ENCODE measurements at regions not wholly inside any gene's neighbourhood (a gene's known extent, or its start where the extent isn't known, plus 50 kb on each side); places are given as distances from the start of the nearest gene placed in this dataset.
"Not testable (repeated sequence)": the region's sequence is repeated elsewhere in the genome, so short reads cannot be mapped to it uniquely, and the experiment has no call there.

DNA sequence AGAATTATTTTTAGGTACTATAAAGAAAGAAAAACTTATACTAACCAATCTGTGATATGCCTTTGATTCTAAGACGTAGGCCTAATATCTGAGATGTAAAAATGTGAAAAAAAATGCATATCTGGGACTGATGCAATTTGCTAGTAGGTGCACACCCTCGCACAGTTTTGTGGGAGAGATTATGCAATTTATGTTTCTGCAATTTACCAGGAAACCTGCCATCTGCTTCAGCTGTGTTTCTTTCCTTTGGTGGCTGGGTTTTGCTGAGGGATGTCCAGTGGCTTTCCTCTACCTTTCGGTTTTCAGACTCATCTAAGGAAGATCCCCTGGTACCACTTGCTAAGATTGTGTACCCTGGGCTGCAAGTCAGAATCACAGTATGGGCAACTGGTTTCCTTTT lies 186.9 kb downstream of the ZFP64 start:
- FAIRE-seq = no peak

DNA sequence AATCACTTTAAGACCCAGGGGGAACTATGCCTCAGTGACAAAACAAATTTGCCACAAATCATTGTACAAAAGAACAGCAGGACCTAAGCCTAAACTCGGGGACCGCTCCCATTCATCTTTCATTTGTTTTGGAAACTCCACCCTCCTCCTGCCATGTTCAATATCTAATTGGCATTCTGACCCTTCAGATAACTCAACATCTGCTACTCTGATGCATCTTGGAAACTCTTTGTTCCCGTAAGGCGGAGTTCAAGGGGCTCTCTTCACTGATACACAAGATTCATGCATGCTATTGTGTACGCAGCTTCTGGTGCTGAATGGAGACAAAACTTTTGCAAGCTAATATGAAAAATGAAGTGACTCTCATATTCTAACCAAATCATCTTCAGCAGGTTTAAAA lies 187.6 kb downstream of the ZFP64 start:
- FAIRE-seq = no peak

DNA sequence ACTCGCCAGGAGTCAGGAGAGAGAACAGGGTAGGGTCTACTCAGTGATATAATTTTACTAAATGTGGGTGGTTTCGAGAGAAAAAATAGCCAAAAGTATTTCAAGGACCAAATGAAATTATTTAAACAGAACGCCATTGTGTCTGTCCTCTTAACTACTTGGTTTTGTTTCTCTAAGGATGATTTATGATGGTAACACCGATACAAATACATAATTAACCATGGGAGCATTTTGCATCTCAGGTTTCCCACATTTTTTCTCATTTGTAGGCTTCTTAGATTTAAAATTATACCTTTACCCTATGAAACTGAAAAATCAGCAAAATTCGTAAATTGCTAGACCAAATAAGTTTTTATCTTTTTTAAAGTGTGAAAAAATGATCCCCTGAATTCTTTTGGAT lies 188.2 kb downstream of the ZFP64 start:
- no peak for FAIRE-seq

DNA sequence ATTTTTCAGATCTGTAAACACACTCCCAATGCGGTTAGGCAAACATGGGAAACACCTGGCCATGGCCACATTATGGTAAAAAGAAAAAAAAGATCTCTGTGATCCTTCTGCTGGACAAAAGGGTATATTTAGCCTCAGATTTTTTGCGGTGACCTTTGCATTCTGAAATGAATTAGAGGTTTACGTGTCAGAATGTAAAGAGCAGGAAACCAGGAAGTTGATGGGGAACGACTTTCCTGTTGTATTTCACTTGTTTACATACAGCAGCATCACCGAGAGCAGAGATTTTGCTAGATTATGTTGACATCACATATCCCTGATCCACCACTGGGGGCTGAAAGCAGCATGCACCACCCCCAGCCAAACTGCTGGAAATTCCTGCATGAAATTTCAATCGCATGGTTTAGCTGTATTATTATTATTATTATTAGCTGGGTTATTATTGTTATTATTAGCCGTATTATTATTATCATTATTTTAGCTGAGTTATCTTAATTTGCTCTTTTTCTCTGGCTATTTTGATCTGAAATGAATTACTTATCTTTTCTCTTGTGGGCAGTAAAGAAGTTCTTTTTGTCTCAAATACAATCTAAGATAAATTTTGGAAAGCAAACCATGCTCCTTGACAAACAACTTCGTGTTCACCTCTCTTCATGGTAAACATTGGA lies 189.4 kb downstream of the ZFP64 start:
- no peak for FAIRE-seq

DNA sequence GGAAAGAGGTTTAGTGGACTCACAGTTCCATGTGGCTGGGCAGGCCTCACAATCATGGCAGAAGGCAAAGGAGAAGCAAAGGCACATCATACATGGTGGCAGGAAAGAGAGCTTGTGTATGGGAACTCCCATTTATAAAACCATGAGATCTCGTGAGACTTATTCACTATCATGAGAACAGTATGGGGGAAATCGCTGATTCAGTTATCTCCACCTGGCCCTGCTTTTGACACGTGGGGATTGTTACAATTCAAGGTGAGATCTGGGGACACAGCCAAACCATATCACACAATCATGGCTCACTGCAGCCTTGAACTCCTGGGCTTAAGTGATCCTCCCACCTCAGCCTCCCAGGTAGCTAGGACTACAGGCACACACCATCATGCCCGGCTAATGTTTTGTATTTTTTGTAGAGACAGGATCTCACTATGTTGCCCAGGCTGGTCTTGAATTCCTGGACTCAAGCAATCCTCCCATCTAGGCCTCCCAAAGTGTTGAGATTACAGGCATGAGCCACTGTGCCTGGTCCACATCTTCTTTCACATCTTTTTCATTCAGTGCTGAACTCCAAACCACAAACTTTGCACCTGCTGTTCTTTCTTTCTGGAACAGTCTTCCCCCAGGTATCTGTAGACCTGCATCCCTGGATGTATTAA lies 194.2 kb downstream of the ZFP64 start:
- not testable (repeated sequence) for FAIRE-seq

DNA sequence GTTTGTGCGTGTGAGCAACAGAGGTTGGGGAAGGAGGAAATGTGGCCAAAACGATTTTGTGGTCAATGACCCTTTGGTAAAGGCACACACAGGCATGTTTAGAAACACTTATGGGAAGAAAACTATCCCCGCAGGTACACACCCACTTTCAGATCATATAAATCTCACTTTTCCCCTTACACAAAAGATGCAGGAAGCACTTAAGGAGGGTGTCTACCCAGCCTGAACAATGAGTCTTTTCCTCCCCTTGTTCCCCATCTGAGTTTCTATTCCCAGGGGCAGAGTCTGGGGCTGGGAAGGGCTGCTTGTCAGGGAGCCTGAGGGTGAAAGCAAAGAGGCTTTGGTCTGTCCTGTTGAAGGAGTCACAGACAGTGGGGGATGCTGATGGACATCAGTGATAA lies 193.2 kb upstream of the SALL4 start:
- no peak for FAIRE-seq

DNA sequence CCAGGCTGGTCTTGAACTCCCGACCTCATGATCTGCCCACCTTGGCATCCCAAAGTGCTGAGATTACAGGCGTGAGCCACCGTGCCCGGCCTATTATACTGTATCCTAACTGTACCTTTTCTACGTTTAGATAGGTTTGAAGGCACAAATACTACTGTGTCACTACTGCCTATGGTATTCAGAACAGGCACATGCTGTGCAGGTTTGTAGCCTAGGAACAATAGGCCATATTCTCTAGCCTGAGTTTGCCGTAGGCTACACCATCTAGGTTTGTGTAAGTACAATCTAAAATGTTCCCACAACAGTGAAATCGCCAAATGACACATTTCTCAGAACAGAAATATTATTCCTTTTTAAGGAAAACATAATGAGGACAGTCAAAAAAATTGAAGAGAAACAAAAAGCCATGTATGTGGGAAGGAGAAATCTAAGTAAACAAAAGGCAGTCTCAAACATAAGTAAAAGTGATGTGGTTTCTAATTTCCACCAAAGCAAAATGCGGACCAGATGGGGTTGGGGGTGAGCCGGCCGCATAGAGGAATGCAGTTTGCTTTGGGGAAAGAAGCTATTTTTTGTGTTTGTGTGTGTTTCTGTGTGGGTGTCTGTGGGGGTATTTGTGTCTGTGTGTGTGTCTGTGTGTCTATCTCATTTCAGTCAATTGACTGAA lies 192.6 kb upstream of the SALL4 start:
- no peak for FAIRE-seq

DNA sequence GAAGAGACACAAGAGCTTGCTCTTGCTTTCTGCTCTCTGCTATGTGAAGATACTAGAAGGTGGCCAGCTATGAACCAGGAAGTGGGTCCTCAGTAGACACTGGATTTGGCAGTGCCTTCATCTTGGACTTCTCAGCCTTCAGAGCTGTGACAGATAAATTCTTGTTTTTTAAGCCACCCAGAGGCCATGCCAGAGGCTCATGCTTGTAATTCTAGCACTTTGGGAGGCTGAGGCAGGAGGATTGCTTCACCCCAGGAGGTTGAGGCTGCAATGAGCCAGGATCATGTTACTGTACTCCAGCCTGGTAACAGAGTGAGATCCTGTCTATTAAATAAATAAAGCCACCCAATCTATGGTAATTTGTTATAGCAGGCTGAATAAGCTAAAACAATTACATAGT lies 185.5 kb upstream of the SALL4 start:
- FAIRE-seq = no peak

DNA sequence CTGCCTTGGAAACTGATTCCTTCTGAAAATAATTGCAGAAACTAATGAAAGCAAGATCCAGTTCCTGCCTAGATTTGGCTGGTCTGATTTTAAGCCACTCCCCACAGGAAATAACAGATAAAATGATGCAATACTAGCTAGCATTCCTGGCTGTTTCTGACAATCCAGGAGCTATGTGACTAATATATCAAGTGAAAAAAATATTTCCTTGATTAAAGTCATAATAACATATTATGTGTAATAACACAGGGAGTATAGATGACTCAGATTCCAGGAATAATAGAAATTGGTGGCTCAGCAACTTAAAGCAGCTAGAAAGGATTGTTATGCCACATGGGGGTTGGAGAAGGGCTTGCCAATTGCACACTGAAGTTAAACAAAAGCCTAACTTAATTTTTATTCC lies 182.7 kb upstream of the SALL4 start:
- peak; percentile 79 for FAIRE-seq

DNA sequence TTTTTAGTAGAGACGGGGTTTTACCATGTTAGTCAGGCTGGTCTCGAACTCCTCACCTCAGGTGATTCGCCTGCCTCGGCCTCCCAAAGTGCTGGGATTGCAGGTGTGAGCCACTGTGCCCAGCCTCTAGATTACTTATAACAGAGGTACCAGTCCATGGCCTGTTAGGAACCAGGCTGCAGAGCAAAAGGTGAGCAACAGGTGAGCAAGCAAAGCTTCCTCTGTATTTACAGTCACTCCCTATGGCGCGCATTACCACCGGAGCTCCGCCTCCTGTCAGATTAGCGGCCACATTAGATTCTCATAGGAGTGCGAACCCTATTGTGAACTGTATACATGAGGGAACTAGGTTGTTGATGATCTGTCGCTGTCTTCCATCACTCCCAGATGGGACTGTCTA lies 178.0 kb upstream of the SALL4 start:
- FAIRE-seq = no peak

DNA sequence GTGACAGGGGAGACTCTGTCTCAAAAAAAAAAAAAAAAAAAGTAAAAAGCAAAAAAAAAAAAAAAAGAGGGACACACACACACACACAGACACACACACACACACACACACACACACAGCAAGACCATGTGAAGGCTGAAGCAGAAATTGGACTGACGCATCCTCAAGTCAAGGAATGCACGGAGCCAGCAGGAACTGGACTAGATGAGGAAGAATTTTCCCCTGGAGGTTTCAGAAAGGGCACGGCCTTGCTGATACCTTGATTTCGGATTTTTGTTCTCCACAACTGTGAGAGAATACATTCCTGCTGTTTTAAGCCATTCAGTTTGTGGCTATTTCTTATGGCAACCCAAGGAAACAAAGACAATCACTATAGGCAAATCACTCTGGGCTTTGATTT lies 176.9 kb upstream of the SALL4 start:
- FAIRE-seq = no peak

DNA sequence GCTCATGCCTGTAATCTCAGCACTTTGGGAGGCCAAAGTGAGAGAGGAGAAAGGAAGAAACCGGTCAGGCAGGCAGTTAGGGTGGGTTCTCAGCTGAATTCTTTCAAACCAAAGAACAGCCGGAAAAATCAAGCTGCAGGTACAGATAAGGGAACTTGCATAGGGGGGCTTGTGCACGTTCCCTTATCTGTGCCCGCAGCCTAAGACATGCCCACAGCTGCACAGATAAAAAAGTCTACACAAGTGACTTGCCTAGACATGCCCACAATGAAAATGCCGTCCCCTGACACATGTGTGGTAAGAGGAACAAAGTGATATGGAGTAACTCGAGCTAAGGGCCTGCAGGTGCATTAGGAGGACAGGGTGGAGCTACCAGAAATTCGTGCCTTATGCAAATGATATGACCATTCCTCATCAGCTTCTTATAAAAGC lies 175.8 kb upstream of the SALL4 start:
- FAIRE-seq = no peak

DNA sequence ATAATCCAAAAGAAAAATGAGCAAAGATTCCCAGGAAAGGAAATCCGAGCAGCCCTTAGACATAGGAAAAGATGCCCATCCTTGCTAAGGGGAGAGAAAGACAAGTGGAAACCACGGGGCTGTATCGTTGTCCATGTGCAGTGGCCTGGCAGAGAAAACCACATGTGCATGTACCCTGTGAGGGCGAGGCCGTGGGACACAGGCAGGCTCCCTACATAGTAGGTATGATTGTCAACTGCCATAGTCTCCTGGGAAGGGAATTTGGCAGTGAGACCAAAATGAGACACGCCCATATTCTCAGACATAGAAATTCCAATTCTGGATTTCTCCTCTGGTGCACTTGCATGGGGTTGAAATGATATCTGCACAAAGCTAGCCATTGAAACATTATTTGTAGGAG lies 169.7 kb upstream of the SALL4 start:
- no peak for FAIRE-seq

DNA sequence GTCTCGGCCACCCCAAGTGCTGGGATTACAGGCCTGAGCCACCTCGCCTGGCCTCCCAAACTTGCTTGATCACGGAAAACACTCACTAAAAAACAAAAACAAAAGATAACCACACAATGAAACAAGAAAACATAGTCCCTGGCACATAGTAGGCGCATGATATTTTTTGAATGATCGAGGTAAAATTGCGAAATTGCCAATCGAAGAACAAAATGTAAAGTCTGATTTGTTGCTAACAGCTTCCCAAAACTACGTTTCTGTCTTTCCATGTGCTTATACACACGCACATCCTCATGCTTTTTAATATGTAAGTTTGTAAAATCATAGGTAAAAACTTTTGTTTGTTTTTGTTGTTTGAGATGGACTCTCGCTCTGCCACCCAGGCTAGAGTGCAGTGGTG lies 168.5 kb upstream of the SALL4 start:
- no peak for FAIRE-seq

DNA sequence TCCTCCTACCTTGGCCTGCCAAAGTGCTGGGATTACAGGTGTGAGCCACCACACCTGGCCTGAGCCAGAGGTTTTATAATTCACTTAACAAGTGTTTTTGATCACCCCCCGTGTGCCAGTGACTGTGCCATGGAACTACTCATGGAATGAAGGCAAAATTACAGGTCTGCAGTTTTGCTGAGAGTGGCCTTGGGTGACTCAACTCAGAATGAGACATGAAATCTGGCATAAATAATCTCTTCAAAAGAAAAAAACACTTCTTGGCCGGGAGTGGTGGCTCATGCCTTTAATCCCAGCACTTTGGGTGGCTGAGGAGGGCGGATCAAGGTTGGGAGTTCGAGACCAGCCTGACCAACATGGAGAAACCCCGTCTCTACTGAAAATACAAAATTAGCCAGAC lies 166.9 kb upstream of the SALL4 start:
- FAIRE-seq = no peak

DNA sequence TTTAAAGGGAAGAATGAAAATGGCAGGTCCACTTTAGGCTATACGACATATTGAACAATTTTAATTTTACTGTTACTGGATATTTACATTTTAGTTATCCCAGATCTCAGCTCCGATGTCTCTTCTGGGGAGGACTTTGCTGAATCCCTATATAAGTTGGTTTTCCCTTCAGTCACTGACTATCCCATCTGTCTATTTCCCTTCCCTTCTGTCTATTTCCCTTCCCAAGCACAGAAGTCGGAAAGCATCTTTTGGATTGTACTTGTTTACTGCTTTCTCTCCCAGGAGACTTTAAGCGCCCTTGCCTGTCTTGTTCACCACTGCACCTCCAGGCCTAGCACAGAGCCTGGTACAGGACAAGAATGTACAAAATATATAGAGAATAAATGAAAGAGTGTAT lies 165.8 kb upstream of the SALL4 start:
- no peak for FAIRE-seq

DNA sequence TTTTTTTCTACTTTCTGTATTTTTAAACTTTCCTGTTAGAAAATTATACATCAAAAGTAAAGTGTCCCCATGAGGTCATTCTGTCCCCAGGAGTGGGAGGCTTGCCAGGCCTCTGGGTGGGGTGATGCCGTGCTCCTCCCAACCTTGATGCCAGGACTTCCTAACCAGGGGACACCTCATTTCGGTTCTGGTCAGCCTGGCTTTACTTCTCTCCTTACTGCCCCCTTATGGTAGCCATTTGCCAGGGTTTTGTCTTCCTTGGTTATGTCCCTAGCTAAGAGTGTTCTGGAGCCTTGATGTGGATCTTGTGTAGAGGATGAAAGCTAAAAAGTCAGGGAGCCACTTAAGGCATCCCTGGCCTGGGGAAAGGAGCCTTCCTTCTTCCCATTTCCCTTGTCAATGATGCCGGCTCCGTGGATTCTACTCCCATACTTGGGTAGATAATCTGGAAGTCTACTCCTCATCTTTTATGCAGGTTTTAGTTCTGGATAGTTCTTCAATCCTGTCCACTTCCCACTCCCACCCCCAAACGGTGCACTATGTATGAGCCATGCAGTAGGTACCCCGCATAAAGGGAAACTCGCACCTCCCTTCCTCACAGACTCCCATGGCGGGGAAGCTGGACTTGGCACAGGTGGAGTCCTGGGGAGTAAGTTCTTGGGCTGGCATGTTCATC lies 164.1 kb upstream of the SALL4 start:
- no peak for FAIRE-seq

DNA sequence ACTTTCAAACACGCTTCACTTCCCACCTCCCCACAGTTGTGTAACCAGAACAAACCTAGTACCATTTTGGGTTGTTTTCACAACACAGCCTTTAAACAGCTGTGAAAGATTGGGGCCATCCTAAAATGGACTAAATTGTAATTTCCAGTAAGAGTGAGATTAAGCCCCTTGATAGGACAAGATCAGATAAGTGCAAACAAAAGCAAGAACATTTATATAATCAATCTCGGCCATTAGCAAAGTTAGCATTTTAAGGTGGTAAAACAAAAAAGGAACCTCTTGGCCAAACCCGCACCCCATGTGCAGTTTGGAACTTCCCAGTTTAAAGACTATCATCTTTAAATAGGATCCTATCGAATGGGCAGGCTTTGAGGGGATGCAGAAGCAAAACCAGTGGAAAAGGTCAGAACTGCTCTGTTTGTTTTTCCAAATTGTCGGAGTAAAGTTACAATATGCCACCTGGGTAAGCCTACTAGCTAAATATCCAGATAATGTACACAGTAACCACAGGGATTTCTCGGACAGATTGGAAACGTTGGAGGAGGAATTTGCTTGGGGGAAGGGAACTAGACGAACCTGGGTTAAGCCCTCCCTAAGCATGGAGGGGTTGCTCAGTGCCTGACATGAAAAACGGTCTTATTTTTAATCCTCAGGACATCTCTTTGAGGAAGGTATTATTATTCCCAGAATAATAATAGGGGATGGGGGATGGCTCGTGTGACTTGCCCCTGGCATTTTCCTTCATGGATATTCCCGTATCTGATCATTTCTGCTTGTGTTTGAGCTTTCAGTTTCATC lies 159.8 kb upstream of the SALL4 start:
- no peak for FAIRE-seq

DNA sequence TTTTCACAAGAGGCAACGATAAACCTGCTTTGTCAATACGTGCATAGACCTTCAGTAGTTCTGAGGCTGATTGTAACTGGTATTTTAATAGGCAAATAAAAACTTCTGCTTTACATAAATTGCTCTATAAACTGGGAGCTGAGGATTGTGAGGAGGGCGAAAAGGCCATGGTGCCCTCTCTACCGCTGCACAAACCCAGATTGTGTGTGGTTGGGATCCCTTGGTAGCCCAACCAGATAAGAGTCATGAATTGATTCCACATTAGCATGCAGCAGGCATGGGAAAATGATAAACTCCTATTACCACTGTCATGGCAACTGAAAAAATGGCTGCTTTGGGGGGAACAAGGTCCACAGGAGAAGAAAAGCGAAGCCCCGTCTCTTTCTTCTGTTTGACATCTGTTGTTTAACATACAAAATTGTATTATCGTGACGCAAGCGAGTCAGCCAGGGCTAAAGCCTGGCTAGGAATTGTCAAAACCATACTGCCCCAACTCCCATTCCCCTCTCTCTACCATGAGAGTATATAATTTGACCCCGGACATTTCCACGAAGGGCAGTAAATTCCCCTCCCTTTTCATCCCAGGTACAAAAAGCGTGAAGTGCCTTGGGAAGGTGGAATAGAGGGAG lies 157.8 kb upstream of the SALL4 start:
- FAIRE-seq = no peak

DNA sequence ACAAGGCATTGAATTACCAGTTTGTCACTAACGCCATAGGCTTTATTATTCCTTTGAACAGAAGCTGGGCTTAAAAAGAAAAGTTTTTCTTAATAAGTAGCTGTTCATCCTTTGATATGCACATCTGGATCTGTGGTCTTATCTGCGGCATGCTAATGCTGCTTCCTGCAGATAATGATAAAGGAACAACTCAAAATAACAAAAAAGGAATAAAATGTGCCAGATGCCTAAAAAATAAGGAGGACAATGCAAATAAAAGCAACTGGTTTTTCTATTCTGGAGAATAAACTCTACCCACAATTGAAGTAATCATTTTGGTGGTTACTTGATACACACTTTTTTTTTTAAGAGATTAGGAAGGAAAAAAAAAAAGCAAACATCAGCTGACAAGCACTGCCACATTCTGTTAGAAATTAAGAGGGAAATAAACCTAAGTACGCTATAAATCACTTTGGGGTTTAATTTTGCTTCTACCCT lies 156.8 kb upstream of the SALL4 start:
- FAIRE-seq = no peak

DNA sequence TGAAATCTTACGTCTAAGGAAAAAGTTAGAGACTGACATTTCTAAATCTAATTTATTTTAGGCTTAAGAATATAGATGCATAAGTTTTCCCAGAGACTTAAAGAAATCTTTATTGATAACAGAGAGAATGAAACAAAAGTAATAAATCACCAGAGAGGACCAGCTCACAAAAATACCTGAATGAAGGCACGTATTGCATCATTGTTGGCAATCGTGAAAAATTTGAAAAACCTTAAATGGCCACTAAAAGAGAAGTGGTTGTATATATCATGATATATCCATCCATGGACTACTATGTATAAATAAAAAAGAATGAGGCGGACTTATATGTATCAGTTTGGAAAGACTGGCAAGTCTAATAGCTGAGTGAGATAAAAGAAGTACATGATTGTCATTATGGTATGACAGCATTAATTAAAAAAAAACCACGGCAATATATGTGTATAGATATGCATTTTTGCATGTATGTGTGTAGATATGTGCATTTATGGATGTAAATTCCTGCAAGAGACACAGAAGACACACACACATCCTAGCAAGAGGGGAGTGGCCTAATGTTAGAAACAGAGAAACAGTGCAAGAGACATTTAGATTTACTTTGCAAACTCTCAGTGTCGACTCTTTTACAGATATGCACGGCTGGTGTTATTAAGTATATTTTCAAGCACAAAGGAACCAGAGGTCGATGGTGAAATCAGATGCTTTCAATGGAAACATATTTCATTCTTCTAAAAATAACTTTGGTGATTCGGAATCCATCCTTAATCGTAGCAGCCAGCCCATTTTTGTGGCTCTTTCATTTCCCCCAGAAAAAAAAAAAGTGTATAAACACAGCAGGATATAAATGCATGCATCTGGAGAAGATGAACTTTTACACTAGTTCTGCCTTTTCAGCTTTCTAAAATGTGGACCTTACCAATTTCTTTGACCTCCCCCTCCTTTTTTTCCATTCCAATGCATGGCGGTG lies 156.1 kb upstream of the SALL4 start:
- no peak for FAIRE-seq

All from islet of Langerhans (tissue), 1 donor.